Transverse colon (tissue), 3 donors: ENCODE measurements at regions not wholly inside any gene's neighbourhood (a gene's known extent, or its start where the extent isn't known, plus 50 kb on each side); places are given as distances from the start of the nearest gene placed in this dataset.

ENCODE experiments used
- CTCF ChIP-seq, 5 experiments: fragments of 200-600 bp in 3 of 5; fragments of 450-650 bp in 2 of 5; sonication (generic) in 3 of 5; IDR thresholded peaks; 1 replicate in 2 of 5; 2 replicates in 3 of 5; pipeline ENCODE4 v1.5.1; 2016 to 2017; ENCODE audit warnings: antibody characterized with exemption in 5 of 5, inconsistent platforms in 3 of 5, mild to moderate bottlenecking in 2 of 5, moderate library complexity in 1 of 5
- POLR2A ChIP-seq: fragments of 450-650 bp; IDR thresholded peaks from one replicate; pipeline ENCODE4 v1.6.1; 2016; ENCODE audit warnings: antibody characterized with exemption, mild to moderate bottlenecking, moderate library complexity

DNA sequence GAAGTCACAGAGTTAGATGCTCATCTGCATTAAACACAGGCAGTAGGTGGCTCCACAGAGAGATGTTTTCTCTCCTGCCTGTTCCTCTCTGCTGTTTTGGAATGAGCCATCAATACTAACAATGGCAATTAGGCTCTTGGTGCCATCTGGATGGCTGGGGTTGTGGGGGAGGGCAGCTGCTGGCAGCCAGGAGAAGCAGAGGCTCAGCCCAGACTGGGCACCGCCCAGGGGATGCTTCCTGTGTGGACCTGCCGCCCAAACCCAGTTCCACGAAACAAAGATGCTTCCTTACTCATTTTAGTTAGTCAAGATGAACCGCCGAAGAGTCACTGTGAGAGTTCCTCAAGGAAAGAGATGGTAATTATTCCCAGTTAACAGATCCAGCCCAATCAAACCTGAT lies 50.8 kb upstream of the PCDH8 start:
- TF ChIP-seq CTCF (IDR thresholded peaks at IDR 0.05) = no peak
- no peak for TF ChIP-seq POLR2A
